NCI-H82 treated with DMSO at 0.1 percent for 48 hours (cell line): ENCODE measurements at regions not wholly inside any gene's neighbourhood (a gene's known extent, or its start where the extent isn't known, plus 50 kb on each side); places are given as distances from the start of the nearest gene placed in this dataset.

Experiments
- DNase-seq: peaks from one replicate; lab custom pipeline; 2025; ENCODE audit not compliant: unreplicated experiment; lab: John Stamatoyannopoulos, UW

GRCh38 chr9:21657966-21658667, 144.3 kb upstream of the MTAP start:
- DNase-seq, result no peak

- no peak for DNase-seq
These were observed 141.5 kb upstream of the MTAP start for GRCh38 chr9:21660976-21661375.

GRCh38 chr9:21661626-21662025, 140.8 kb upstream of the MTAP start:
- no peak for DNase-seq

GRCh38 chr9:21668516-21668915, 133.9 kb upstream of the MTAP start:
- DNase-seq, result no peak

GRCh38 chr9:21669701-21670100, 132.7 kb upstream of the MTAP start:
- DNase-seq, result no peak

- DNase-seq, result no peak
These were observed 132.1 kb upstream of the MTAP start for GRCh38 chr9:21670374-21670773.

- no peak for DNase-seq
These were observed 130.3 kb upstream of the MTAP start for GRCh38 chr9:21672140-21672539.

GRCh38 chr9:21672761-21673160, 129.7 kb upstream of the MTAP start:
- no peak for DNase-seq

- no peak for DNase-seq
These were observed 127.5 kb upstream of the MTAP start for GRCh38 chr9:21674894-21675293.

- no peak for DNase-seq
These were observed 125.0 kb upstream of the MTAP start for GRCh38 chr9:21677387-21677786.

- DNase-seq, result no peak
These were observed 124.6 kb upstream of the MTAP start for GRCh38 chr9:21677834-21678233.

GRCh38 chr9:21679432-21679831, 123.0 kb upstream of the MTAP start:
- no peak for DNase-seq

GRCh38 chr9:21680590-21680989, 121.8 kb upstream of the MTAP start:
- no peak for DNase-seq

- no peak for DNase-seq
These were observed 120.8 kb upstream of the MTAP start for GRCh38 chr9:21681641-21682040.

- DNase-seq, result no peak
These were observed 120.1 kb upstream of the MTAP start for GRCh38 chr9:21682381-21682780.

- no peak for DNase-seq
These were observed 119.5 kb upstream of the MTAP start for GRCh38 chr9:21682981-21683380.

- DNase-seq, result no peak
These were observed 118.8 kb upstream of the MTAP start for GRCh38 chr9:21683484-21684175.

GRCh38 chr9:21684231-21684630, 118.2 kb upstream of the MTAP start:
- DNase-seq, result no peak

GRCh38 chr9:21684831-21685362, 117.5 kb upstream of the MTAP start:
- DNase-seq, result no peak

GRCh38 chr9:21685502-21685901, 116.9 kb upstream of the MTAP start:
- no peak for DNase-seq

GRCh38 chr9:21686738-21687137, 115.7 kb upstream of the MTAP start:
- DNase-seq, result no peak

- DNase-seq, result no peak
These were observed 115.1 kb upstream of the MTAP start for GRCh38 chr9:21687351-21687750.
